ENCODE measurements at regions not wholly inside any gene's neighbourhood (a gene's known extent, or its start where the extent isn't known, plus 50 kb on each side); places are given as distances from the start of the nearest gene placed in this dataset.

- Histone ChIP-seq H3K4me3 (ENCODE audit: low read depth in 1 of 2, low read length in 2 of 2) (no peak overlapping the region), H3K27me3 (ENCODE audit: insufficient read depth, low read length, poor library complexity) (no peaks in the 10 kb centered on the region), H3K79me2 (ENCODE audit: insufficient read depth, low read length) (no peaks in the 10 kb centered on the region), H3K27ac (ENCODE audit: low read length) (no peak overlapping the region), H3K36me3 (ENCODE audit: insufficient read depth, low read length) (no peaks in the 10 kb centered on the region), H2AFZ (ENCODE audit: low read depth, low read length) (no peak overlapping the region), H4K20me1 (ENCODE audit: insufficient read depth, low read length) (no peaks in the 10 kb centered on the region), H3K9ac (ENCODE audit: low read depth, low read length) (no peak overlapping the region), H3K4me2 (ENCODE audit: insufficient read depth, low read length) (no peak overlapping the region), H3K4me1 (ENCODE audit: insufficient read depth, low read length) (no peaks in the 10 kb centered on the region), H3K9me3 (ENCODE audit: insufficient read depth, low read length, severe bottlenecking) (no peaks in the 10 kb centered on the region)
- ATAC-seq (ENCODE audit: insufficient read depth, low read depth) (no peak), DNase-seq (no peak)
- no peak for TF ChIP-seq CTCF (IDR thresholded peaks at IDR 0.05; ENCODE audit: borderline replicate concordance, extremely low read depth, low read length, poor library complexity, severe bottlenecking)
- no peak for TF ChIP-seq EZH2 (IDR thresholded peaks at IDR 0.05; ENCODE audit: borderline replicate concordance, low read depth, low read length, severe bottlenecking)
Measured at GRCh38 chr18:30859036-30859435, 183.5 kb downstream of the DSC3 start.

GRCh38 chr18:30858560-30858959 lies 184.0 kb downstream of the DSC3 start:
- no peaks in the 10 kb centered on the region for H3K9me3 ChIP-seq (ENCODE audit: insufficient read depth, low read length, severe bottlenecking)
- no peak overlapping the region for H3K4me3 ChIP-seq (ENCODE audit: low read depth in 1 of 2, low read length in 2 of 2)
- no peaks in the 10 kb centered on the region for H3K4me1 ChIP-seq (ENCODE audit: insufficient read depth, low read length)
- H4K20me1 ChIP-seq (ENCODE audit: insufficient read depth, low read length) = no peaks in the 10 kb centered on the region
- H3K27ac ChIP-seq (ENCODE audit: low read length) = no peak overlapping the region
- ATAC-seq (ENCODE audit: insufficient read depth, low read depth) (no peak), DNase-seq (no peak)
- H2AFZ ChIP-seq (ENCODE audit: low read depth, low read length) = no peak overlapping the region
- H3K4me2 ChIP-seq (ENCODE audit: insufficient read depth, low read length) = no peak overlapping the region
- no peaks in the 10 kb centered on the region for H3K79me2 ChIP-seq (ENCODE audit: insufficient read depth, low read length)
- H3K27me3 ChIP-seq (ENCODE audit: insufficient read depth, low read length, poor library complexity) = no peaks in the 10 kb centered on the region
- no peak overlapping the region for H3K9ac ChIP-seq (ENCODE audit: low read depth, low read length)
- no peak for TF ChIP-seq EZH2 (IDR thresholded peaks at IDR 0.05; ENCODE audit: borderline replicate concordance, low read depth, low read length, severe bottlenecking)
- no peaks in the 10 kb centered on the region for H3K36me3 ChIP-seq (ENCODE audit: insufficient read depth, low read length)

GRCh38 chr18:30855762-30856161 lies 186.8 kb downstream of the DSC3 start:
- Histone ChIP-seq H3K27ac (ENCODE audit: low read length) (no peak overlapping the region), H3K79me2 (ENCODE audit: insufficient read depth, low read length) (no peaks in the 10 kb centered on the region), H3K27me3 (ENCODE audit: insufficient read depth, low read length, poor library complexity) (no peaks in the 10 kb centered on the region), H3K9ac (ENCODE audit: low read depth, low read length) (no peak overlapping the region), H3K9me3 (ENCODE audit: insufficient read depth, low read length, severe bottlenecking) (no peaks in the 10 kb centered on the region), H3K4me3 (ENCODE audit: low read depth in 1 of 2, low read length in 2 of 2) (no peak overlapping the region), H3K4me1 (ENCODE audit: insufficient read depth, low read length) (no peaks in the 10 kb centered on the region), H4K20me1 (ENCODE audit: insufficient read depth, low read length) (no peaks in the 10 kb centered on the region), H3K4me2 (ENCODE audit: insufficient read depth, low read length) (no peak overlapping the region), H2AFZ (ENCODE audit: low read depth, low read length) (no peak overlapping the region), H3K36me3 (ENCODE audit: insufficient read depth, low read length) (no peaks in the 10 kb centered on the region)
- DNase-seq = no peak
- TF ChIP-seq CTCF (IDR thresholded peaks at IDR 0.05; ENCODE audit: borderline replicate concordance, extremely low read depth, low read length, poor library complexity, severe bottlenecking) (no peak), EZH2 (IDR thresholded peaks at IDR 0.05; ENCODE audit: borderline replicate concordance, low read depth, low read length, severe bottlenecking) (no peak)
- ATAC-seq (ENCODE audit: insufficient read depth, low read depth) = no peak

GRCh38 chr18:30852980-30853379 lies 189.6 kb downstream of the DSC3 start:
- Histone ChIP-seq H3K4me3 (ENCODE audit: low read depth in 1 of 2, low read length in 2 of 2) (no peak overlapping the region), H3K9me3 (ENCODE audit: insufficient read depth, low read length, severe bottlenecking) (no peaks in the 10 kb centered on the region), H3K27ac (ENCODE audit: low read length) (no peak overlapping the region), H3K4me2 (ENCODE audit: insufficient read depth, low read length) (no peak overlapping the region), H3K9ac (ENCODE audit: low read depth, low read length) (no peak overlapping the region), H3K4me1 (ENCODE audit: insufficient read depth, low read length) (no peaks in the 10 kb centered on the region), H3K27me3 (ENCODE audit: insufficient read depth, low read length, poor library complexity) (no peaks in the 10 kb centered on the region), H3K79me2 (ENCODE audit: insufficient read depth, low read length) (no peaks in the 10 kb centered on the region), H4K20me1 (ENCODE audit: insufficient read depth, low read length) (no peaks in the 10 kb centered on the region), H2AFZ (ENCODE audit: low read depth, low read length) (no peak overlapping the region), H3K36me3 (ENCODE audit: insufficient read depth, low read length) (no peaks in the 10 kb centered on the region)
- TF ChIP-seq EZH2 (IDR thresholded peaks at IDR 0.05; ENCODE audit: borderline replicate concordance, low read depth, low read length, severe bottlenecking) (no peak), CTCF (IDR thresholded peaks at IDR 0.05; ENCODE audit: borderline replicate concordance, extremely low read depth, low read length, poor library complexity, severe bottlenecking) (no peak)
- ATAC-seq (ENCODE audit: insufficient read depth, low read depth) (no peak), DNase-seq (no peak)
